Brain pericyte (primary cell): ENCODE measurements at regions not wholly inside any gene's neighbourhood (a gene's known extent, or its start where the extent isn't known, plus 50 kb on each side); places are given as distances from the start of the nearest gene placed in this dataset.
"Not testable (repeated sequence)": the region's sequence is repeated elsewhere in the genome, so short reads cannot be mapped to it uniquely, and the experiment has no call there.

Source experiments
- DNase-seq: peaks from one replicate; pipeline ENCODE4 v3.0.0-alpha.2; 2012; ENCODE audit warnings: low read depth, low spot score

DNA sequence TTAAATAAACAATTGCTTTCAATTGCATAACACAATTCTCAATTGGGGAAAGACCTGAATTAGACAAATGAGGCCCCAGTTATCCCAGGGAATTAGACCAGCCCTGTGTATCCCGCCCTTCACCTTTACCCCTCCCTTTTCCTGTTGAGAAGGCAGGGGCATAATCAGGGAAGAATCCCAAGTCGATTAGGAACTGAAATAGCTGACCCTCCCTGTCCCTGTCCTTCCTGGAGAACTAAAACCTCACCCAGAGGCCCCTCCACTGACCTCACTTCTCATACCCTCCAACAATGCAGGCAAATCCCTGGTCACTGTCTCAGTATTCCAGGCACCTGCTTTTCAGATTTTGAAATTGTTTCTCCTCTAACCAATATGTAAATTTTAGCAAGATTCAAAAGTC, 165.4 kb upstream of the CDH11 start:
- no peak for DNase-seq

DNA sequence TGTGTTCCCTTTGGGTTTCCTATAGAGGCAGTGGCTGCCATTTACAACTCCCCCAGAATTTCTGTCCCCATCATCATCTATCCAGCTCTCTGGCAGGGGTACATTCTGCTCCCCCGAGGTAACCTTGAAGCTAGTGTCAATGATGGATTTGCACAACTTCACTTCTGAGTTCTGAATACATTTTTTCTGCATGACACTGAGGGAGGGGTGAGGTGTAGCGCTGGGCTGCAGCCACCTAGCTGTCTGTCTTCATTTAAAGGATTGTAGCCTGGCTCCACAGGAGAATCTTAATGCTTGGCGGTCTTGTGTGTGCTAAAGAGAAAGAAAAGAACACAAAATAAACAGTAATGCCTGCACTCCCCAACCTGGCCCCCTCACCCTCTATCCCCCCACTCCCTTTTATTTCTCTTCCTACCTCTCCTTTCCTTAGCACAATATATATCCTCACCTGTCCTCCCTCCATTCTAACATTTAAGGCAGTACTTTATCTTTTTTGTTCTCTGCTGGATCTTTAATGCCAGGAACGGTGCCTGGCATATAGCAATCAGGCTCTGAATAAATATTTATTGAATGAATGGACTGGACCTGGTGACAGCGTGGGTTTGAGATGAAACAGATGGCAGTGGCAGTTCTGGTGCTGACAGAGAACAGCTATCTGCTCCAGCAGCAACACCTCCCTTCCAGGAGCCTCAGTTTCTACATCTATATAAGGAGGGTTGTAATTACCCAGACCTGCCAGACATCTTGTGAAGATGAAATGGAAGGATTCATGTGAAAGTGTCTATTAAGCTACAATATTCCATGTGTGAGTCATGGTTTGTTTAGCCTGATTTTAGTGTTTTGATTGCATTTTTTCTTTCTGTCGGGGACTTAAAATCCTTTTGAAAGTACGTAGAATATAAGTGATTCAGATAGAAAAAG, 163.5 kb upstream of the CDH11 start:
- DNase-seq, result no peak

DNA sequence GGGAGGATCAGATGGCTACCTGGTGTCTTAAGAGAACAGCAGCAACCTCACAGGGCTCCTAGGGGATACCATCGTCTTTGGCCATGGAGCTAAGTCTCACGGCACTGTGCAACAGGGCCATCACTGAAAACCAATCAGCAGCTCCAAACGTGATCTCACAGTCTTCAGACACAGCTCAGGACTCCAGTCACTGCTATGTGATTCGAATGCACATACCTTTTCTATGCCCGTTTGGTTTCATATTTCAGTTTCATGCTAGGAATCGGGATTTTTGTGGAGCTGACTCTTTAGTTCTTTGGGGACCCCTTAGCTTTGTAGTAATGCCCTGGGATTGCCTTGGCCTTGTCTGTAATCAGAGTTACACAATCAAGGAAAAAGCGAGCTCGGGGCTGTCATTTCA, 162.8 kb upstream of the CDH11 start:
- no peak for DNase-seq

DNA sequence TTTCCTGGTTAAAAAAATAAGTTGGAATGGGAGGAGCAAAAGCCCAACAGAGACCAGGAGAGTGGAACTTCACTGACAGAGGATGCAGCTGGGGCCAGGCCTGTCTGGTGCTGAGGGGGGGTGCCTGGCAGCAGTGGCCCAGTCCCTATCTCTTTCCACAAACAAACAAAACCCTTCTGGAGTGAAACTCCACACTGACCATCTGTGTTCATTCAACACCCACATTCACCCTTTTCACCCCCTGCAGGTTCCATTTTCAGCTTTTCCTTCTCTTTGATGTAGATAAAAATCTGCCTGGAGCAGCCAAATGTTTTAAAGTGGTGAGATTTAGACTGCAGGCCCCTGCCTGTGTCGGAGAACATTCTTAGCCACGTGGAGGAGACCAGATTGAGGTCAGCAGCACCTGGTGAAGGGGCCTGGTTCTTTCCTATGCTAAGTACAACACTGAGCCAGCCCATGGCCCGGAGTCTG, 161.4 kb upstream of the CDH11 start:
- peak; percentile 44 for DNase-seq

DNA sequence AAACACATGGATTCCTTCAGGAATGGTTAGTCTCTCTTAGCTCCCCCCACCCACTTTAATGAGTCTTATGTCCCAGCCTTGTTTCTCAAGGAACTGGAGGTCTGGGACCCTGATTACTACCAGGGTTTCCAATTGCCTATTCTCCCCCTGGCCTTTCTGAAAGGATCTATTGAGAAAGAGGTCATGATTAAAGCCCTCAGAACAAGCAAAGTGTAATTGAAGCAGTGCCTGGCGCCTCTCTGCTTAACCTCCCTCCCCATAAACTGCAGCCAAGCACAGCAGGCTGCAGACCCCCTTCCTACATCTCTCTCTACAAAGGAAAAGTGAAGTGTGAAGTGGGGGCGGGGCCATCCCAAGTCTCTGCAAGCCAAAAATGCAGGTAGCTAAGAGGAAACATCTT, 159.7 kb upstream of the CDH11 start:
- no peak for DNase-seq

DNA sequence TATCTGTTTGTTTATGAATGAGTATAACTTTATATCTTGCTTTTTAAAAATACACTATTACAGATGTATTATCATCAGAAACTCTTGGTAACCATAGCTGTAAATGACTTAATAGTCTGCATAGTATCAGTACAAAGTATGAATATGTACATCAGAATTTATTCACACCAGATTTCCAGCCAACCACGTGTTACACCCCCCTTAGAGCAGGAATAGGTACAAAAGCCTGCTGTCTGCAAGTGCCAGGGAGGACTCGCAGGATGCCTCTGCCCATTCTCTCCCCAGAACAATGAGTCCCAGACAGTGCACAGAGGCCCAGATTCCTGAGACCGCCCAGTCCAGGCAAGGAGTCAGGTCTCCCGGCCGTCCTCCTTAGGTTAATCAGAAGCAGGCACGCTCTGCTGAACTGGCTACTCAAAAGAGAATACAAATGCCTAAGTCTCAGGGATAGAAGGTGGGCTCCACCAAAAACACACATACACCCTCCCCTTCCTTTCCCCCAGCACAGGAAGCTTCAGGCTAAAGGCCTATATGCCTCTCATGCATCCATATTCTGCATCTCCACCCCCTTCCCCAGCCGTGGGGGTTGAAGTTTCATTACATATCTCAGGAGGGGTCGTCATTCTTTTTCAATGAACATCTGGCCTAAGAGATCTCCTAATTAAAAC, 159.1 kb upstream of the CDH11 start:
- DNase-seq, result no peak

DNA sequence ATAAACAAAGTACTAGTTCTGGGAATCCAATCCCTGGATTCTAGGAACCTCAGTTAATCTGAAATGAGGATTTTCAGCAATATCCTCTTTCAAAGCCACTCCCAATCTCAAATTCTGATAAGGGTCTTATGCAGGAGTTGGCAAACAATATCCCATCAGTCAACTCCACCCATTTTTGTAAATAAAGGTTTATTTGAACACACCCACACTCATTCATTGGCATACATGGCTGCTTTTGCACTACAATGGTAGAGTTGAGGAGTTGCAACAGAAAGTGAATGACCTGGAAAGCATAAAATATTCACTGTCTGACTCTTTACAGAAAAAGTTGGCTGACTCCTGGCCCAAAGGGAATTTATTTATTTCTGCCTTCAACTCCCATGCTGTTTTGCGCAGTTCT, 157.7 kb upstream of the CDH11 start:
- no peak for DNase-seq

DNA sequence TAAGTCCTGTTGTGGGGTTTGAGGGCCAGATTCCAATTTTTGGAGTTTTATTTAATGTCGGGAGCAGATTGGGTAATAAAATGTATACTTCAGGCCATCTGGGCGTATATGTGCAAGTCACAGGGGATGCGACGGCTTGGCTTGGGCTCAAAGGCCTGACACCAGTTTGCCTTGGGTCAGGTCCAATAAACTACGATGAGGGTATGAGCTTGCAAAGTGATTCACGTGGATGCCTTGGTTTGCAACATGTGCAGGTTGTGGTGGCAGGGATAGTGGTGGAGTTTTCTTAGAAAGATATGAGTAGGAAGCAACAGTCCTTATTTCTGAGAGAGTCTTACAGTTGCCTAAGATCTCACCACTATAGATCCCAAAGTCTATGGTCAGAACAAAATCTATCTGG, 157.0 kb upstream of the CDH11 start:
- no peak for DNase-seq

DNA sequence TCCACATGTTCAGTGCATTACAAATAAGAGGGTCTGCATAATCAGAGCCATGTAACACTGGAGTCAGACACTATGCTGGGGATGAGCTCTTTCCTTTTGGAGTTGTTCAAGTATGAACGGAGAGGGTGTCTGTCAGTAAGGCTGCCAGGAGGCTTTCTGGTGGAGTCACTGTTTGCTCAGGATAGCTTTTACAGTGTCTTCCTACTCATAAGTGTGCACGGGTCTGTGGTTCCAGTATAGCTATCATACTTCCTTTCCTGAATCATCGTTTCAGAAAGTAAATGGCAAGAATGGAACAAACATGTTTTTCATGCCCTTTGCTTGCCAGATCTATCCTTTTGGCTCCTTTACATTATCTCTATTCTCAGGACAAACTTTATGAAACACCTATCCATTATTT, 152.7 kb upstream of the CDH11 start:
- no peak for DNase-seq

DNA sequence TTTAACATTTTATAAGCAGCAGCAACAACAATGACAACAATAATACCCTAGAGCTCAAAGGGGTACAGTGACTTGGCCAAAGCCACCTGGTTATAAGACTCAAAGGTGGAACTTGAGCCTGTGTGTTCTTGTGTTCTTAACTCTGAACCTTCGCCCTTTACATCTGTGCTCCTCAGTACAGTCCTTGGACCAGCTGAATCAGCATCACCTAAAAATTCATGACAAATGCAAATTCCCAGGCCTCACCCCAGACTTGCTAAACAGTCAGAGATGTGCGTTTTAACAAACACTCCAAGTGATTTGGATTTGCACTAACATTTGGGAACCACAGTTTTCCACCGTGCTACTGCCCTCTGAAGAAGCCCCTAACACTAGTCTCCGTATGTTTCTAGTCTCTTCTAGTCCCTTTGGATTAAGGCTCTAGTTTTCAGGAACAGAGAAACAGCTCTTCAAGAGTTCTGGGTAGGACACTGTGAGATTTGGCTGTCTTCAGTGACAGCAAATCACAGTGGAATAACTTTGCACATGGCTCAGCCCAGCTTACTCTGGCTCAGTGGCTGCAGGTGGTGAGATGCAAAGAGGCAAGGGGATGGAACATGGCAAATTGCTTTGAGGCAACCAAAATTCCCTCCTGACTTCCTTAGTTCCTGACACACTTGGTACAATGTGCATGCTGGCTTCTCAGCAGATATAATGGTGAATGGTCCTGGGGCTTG, 151.0 kb upstream of the CDH11 start:
- DNase-seq, result no peak

DNA sequence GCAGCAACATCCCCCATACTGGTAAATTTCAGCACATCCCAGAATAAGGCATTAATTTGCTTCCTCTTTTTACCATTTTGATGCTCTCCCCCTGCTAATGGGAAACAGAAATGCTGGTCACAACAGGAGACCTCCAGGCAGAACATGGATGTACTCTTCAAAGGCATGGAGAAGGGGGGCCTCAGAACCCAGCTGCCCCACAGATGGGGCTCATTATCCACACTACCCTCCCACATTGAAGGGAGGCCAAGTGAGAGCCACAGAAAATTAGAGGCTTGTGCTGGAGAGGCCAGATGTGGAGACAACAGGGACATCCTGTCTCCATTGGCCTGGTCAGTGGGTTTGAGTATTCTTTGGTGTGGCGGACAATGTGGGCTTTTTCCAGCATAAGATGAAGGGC, 150.1 kb upstream of the CDH11 start:
- no peak for DNase-seq

DNA sequence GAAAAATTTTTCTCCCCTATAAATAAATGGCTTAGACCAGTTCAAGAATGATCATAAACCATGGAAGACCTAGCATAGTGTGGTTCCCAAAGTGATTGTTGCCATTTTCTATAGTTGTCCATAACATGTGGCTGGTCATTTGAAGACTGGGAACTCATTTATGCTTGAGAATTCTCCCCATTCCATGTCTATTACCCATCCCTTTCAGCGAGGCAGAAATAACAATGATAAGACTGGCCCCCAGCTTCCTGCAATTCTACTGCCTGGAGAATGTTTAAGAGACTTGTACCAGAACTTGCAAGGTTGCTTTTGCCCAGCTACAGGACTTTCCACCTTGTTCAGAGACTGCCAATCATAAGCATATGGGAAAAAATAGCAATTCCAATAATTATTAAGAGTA, 146.5 kb upstream of the CDH11 start:
- DNase-seq, result no peak

DNA sequence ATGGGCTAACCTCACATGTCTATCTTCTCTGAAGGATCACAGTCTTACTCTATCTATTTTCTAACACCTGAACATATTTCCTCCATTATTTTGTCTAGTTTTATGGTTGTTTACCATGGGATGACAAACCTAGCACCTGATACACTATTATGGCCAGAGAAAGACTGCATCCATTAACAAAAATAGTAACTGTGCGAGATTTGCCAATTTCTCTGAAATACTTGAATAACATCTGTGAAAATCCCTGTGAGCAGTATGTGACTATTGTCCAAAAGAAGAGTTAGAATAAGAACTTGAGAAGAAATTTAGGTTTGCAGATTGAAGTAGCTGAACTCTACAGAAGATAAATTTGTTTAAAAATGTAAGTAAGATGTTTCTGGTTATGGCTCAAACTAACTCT, 142.0 kb upstream of the CDH11 start:
- no peak for DNase-seq

DNA sequence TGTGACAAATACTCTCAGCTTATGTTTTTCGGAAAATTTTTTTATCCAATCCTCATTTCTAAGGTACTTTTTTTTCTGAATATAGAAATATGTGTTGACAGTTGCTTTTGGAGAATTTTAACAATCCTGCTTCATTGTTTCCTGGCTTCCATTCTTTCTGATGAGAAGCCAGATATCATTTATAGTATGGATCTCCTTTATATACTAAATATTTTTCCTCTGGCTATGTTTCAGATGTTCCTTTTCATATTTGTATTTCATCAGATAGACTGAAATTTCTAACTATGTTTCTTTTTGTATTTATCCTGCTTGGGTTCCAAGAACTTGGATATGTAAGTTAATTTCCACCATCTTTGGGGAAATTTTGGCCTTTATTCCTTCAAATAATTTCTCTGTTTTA, 138.9 kb upstream of the CDH11 start:
- no peak for DNase-seq

DNA sequence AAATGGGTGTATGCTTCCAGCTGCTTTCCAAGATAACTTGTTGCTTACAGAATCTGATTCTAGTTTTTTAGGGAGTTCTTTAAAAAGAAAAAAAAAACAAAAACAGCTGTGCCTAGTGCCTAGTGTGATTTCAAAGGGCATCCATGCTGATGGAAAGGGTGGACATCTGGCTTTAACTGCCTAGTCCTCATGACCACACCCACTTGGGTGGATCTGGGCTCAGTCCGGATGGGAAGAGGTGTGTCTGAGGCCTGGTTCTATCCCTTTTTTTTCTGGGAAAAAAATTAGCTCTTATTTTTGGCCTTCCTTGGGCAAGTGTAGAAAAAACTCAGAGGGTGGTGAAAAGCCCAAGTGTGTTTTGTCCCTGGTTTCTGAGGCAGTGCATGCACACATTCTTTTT, 132.3 kb upstream of the CDH11 start:
- no peak for DNase-seq

DNA sequence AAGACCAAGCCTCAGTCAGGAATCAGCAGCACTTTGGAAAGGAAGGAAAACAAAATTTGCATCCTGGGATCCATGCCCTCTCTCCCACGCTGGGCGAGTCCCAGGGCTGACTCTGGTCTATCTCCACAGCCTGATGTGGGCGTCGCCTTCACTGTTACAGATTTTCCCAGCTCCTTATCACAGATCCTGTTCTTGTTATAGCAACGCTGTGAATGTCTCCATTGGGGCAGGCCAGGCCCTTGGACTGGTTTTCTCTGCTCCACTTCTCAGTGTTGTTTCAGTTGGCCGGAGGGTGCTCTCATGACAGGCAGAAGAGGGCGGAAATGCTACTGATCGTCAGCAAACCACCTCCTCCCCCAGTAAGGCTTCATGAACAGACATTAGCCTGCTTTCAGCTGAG, 127.9 kb upstream of the CDH11 start:
- DNase-seq, result no peak

DNA sequence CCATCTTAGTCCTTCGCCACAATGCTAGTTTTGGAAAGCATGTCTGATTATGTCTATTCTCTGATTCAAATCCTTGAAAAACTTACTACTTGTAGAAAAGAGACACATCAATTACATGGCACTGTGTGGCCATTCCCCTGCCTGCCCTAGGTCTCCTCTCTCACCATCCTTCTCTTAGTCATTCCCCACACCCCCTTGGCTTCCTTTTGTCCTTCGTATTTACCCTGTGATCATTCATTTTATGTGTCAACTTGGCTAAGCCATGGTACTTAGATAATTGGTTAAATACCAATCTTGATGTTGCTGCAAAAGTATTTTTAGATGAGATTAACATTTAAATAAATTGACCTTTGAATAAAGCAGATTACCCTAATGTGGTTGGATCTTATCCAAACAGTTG, 122.9 kb upstream of the CDH11 start:
- DNase-seq, result no peak

DNA sequence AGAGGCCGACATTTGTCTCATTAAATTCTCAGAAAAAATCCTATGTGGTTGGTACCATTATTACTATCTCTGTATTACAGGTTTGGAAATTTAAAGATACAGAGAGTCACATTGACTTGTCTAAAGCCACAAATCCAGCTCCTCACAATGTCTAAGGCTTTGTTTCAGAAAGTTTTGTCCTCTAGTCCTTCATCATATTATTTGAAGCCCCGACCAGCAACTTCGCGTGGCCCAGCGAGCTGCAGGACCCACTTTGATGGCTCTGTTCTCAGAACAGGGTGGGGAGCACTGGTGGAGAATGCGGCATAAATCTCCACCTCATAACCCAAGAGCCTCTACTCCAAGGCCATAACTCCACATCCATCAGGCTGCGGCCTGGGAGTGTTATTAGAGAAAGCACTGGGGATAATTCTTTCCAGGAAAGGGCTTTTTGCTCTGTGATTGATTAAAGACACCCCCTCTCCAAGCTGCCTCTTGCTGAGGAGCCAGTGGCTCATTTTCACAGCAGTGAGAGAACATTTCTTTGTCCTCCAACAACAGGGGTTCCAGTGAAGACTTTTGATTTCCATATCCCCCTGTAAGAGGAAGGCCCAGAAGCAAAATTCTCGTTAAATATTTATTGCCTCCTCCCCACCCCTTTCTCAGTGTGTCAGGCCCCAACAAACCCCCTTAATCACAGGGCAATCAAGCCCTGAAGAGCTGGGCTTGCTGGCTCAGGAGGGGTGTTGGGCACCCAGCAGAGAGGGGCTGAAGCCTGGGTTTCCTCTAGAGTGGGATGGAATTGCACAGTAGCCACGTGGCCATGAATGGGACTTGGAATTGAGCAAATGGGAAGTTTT, 113.7 kb upstream of the CDH11 start:
- DNase-seq, result no peak

DNA sequence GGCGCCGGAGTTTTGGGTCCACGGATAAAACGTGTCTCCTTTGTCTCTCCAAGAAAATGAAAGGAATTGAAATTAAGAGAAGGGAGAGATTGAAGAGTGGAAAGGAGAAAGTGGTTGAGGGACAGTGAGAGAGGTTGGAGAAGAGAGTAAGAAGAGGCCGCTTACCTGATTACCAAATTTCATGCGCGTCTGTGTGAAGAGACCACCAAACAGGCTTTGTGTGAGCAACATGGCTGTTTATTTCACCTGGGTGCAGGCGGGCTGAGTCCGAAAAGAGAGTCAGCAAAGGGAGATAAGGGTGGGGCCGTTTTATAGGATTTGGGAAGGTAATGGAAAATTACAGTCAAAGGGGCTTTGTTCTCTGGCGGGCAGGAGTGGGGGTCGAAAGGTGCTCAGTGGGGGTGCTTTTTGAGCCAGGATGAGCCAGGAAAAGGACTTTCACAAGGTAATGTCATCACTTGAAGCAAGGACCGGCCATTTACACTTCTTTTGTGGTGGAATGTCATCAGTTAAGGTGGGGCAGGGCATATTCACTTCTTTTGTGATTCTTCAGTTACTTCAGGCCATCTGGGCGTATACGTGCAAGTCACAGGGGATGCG, 113.0 kb upstream of the CDH11 start:
- DNase-seq, result not testable (repeated sequence)

DNA sequence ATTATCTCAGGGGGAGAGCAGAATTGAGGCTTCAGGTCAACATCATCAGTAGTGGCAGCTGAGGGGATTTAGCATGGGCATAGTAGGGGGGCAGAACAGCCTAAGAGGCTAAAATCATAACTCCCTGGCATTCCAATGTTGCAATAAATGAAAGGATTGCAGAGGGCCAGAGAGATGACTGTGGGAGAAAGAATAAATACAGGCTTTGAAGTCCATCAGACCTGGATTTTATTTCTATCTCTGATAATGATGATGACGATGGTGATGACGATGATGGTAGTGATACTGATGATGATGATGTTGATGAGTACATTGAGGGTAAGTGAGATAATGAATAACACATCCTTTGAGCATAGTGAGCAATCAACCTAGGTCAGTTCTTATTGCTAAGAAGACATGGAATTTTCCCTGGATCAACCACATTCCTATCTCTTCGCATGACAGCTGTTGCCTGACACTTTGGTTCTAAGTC, 107.4 kb upstream of the CDH11 start:
- no peak for DNase-seq
